ENCODE measurements at regions not wholly inside any gene's neighbourhood (a gene's known extent, or its start where the extent isn't known, plus 50 kb on each side); places are given as distances from the start of the nearest gene placed in this dataset.

- no peak for TF ChIP-seq EZH2phosphoT487 (IDR thresholded peaks at IDR 0.05; ENCODE audit: low read depth)
- no peak for TF ChIP-seq CTCF (IDR thresholded peaks at IDR 0.05; ENCODE audit: low read depth, low read length)
Measured at GRCh38 chr2:238504181-238504931, 77.6 kb downstream of the ASB1 start.
